GM12875 (cell line): ENCODE measurements at regions not wholly inside any gene's neighbourhood (a gene's known extent, or its start where the extent isn't known, plus 50 kb on each side); places are given as distances from the start of the nearest gene placed in this dataset.

Experiments
- H3K4me3 ChIP-seq: one replicate; pipeline ENCODE4 v1.5.1; 2011; ENCODE audit warnings: low read depth, low read length, control low read depth
- CTCF ChIP-seq: IDR thresholded peaks from 2 replicates; pipeline ENCODE4 v1.5.1; 2011; ENCODE audit warnings: low read depth, mild to moderate bottlenecking, control low read depth, inconsistent platforms, low read length, moderate library complexity, borderline replicate concordance; ENCODE audit not compliant: insufficient read depth

- no peak overlapping the region for H3K4me3 ChIP-seq
- TF ChIP-seq CTCF: no peak
Measured at GRCh38 chr12:93144109-93144508, 215.0 kb upstream of the EEA1 start.

DNA sequence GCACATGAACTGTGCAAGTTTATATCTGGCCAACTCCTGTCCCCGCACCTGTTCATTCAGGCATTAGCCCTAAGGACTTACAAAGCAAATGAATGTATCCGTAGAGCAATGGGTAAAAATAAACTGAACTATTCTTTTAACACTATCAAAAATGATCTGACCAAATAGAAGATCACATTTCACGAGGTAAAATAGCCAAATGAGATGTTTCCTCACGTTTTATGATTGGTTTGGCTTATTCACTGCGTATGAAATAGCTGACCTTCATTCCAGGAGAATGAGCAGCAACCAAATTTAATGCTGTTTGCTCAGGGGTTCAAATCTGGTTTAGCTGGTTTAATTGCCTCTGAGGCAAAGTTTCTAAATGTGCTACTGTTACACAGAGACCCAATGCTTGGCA is 216.0 kb upstream of the EEA1 start:
- no peak for TF ChIP-seq CTCF
- H3K4me3 ChIP-seq: no peak overlapping the region

- H3K4me3 ChIP-seq: no peak overlapping the region
- TF ChIP-seq CTCF: no peak
Measured at GRCh38 chr12:93146263-93146939, 217.3 kb upstream of the EEA1 start.

DNA sequence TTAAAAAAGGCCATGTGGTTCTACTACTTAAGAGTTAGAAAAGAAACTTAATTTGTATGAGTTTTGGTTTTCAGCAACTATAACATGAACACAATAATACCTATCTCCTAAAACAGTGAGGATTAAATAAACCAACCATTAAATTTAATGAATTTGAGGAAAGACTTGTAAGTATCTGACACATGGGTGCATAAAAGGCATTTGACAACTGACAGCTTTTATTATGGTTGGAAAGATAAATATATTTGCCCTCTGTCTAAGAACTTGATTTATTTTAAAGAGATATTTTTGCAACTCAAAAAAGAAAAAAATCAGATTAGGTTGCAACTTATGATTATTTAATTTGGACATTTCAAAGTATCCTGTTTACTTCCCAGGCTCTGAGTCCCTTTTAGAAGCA is 217.9 kb upstream of the EEA1 start:
- no peak for TF ChIP-seq CTCF
- no peak overlapping the region for H3K4me3 ChIP-seq

GRCh38 chr12:93148412-93148811 is 219.3 kb upstream of the EEA1 start:
- TF ChIP-seq CTCF: no peak
- H3K4me3 ChIP-seq: no peak overlapping the region

DNA sequence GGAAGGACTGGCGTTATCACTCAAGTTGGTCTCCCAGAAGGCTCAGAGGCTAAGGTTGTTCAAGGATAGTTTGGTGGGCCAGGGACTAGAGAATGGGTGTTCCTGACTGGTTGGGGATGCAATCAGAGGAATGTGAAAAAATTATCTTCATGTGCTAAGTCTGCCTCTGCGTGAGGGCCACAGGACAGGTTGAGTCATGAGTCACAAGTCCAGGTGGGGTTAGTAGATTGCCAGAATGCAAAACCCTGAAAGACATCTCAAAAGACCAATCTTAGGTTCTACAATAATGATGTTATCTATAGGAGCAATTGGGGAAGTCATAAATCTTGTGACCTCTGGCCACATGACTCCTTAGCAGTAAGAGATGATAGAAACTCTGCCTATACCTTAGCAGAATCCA is 220.1 kb upstream of the EEA1 start:
- TF ChIP-seq CTCF: no peak
- no peak overlapping the region for H3K4me3 ChIP-seq

DNA sequence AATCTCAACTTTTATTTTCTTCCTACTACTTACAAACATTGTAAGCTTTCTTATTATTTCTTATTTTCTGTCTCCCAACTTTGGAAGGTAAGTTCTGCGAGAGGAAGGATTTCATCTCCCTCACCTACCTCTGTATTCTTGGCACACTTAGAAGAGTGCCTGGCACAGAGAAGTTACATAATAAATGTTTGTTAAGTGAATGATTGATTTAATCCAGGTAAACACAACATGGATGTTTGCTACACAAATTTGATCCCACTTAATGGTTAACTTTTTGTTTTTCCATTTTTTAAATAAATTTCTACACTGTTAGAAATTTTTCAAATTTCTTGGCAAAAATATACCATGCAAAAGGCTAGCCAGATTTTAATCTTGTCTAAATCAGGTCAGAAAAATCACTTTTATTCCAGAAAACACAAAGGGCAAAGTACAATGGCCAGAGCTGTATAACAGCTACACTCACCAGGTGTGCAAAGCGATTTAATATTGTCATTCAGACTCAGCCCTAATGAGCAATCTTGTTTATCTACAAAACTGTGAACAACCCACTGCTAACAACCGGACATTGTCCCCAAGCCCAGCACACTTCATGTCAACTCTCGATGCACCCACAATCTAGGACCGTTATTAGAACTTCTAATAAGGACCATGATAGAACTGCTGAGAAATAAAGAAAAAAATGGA is 222.1 kb upstream of the EEA1 start:
- TF ChIP-seq CTCF: no peak
- H3K4me3 ChIP-seq: no peak overlapping the region
